ENCODE measurements at regions not wholly inside any gene's neighbourhood (a gene's known extent, or its start where the extent isn't known, plus 50 kb on each side); places are given as distances from the start of the nearest gene placed in this dataset.

DNA sequence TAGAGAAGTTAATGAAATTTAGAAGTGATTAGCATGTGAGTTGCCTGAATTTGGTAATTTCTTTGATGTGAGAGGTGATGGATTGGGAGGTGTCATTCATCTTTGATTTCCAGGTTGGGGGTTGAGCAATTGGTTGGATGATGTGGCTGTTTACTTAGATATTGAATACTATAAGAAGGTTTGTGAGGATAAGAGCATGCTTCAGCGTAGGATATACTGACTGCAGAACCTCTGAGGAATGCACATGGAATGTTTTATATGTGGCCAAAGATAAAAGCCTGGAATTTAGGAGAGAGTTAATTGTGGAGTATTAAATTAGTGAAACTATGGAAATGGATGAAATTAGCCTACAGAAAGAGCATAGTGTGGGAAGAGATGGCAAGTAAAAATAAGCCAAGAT lies 165.4 kb upstream of the MAD2L1 start (continued):
- TF ChIP-seq, protein P1, sequence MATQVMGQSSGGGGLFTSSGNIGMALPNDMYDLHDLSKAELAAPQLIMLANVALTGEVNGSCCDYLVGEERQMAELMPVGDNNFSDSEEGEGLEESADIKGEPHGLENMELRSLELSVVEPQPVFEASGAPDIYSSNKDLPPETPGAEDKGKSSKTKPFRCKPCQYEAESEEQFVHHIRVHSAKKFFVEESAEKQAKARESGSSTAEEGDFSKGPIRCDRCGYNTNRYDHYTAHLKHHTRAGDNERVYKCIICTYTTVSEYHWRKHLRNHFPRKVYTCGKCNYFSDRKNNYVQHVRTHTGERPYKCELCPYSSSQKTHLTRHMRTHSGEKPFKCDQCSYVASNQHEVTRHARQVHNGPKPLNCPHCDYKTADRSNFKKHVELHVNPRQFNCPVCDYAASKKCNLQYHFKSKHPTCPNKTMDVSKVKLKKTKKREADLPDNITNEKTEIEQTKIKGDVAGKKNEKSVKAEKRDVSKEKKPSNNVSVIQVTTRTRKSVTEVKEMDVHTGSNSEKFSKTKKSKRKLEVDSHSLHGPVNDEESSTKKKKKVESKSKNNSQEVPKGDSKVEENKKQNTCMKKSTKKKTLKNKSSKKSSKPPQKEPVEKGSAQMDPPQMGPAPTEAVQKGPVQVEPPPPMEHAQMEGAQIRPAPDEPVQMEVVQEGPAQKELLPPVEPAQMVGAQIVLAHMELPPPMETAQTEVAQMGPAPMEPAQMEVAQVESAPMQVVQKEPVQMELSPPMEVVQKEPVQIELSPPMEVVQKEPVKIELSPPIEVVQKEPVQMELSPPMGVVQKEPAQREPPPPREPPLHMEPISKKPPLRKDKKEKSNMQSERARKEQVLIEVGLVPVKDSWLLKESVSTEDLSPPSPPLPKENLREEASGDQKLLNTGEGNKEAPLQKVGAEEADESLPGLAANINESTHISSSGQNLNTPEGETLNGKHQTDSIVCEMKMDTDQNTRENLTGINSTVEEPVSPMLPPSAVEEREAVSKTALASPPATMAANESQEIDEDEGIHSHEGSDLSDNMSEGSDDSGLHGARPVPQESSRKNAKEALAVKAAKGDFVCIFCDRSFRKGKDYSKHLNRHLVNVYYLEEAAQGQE (IDR thresholded peaks at IDR 0.05; ENCODE audit: unreplicated experiment), result no peak
- TF ChIP-seq EZH2phosphoT487 (IDR thresholded peaks at IDR 0.05; ENCODE audit: unreplicated experiment) (no peak), JUNB (IDR thresholded peaks at IDR 0.05; ENCODE audit: unreplicated experiment) (no peak), CREB1 (CRISPR knock-in tag; IDR thresholded peaks at IDR 0.05; ENCODE audit: low read depth) (no peak), STAT1 (IDR thresholded peaks at IDR 0.05; ENCODE audit: unreplicated experiment) (no peak), POLR2AphosphoS5 (IDR thresholded peaks at IDR 0.05; ENCODE audit: low read depth) (no peak), NANOG (IDR thresholded peaks at IDR 0.05; ENCODE audit: borderline replicate concordance) (no peak)

DNA sequence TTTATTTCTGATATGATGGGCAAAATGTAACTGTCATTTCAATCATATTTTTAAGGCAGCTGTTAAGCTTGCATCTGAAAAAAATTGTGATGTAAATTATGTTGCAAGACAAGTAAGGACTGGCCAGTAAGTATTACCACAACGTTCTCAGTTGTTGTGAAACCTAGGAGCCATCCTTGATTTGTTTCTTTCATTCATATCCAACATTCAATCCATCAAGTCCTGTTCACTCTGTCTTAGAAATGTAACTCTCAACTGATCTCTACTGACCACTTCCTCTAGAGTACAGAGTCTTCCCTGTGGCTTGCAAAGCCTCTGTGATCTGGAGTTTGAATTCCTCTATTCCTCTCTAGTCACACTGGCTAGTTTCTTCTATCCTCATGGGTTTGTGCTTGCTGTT lies 161.4 kb upstream of the MAD2L1 start:
- Histone ChIP-seq H3K9me2 (ENCODE audit: insufficient read depth) (no peaks in the 10 kb centered on the region), H3K27ac (ENCODE audit: low read depth) (no peak overlapping the region), H2AFZ (0 out of 2 replicates have a peak overlapping the region, but pooled peaks have one; percentile 43), H3K4me2 (no peak overlapping the region), H3K36me3 (ENCODE audit: insufficient read depth) (no peaks in the 10 kb centered on the region), H3K4me1 (ENCODE audit: insufficient read depth) (no peaks in the 10 kb centered on the region), H4K20me1 (replicated peaks; ENCODE audit: insufficient read depth) (no peaks in the 10 kb centered on the region), H3F3A (replicated peaks; ENCODE audit: low read depth) (no peaks in the 10 kb centered on the region), H3K79me2 (replicated peaks; ENCODE audit: insufficient read depth) (no peaks in the 10 kb centered on the region), H3K27me3 (ENCODE audit: insufficient read depth) (no peaks in the 10 kb centered on the region), H3K4me3 (no peak overlapping the region)
- ATAC-seq (no peak), DNase-seq (ENCODE audit: low spot score) (no peak)
- H3K36me3 Mint-ChIP-seq (ENCODE audit: low read depth), result no peaks in the 10 kb centered on the region
- no peaks in the 10 kb centered on the region for H3K4me1 Mint-ChIP-seq
- no peak overlapping the region for H3K27ac Mint-ChIP-seq
- no peak overlapping the region for H3K4me3 Mint-ChIP-seq
- peaks cover 2% of the 10 kb centered on the region for H3K27me3 Mint-ChIP-seq (ENCODE audit: insufficient read depth, low read depth, poor library complexity)
- H3K9me3 Mint-ChIP-seq, result no peaks in the 10 kb centered on the region; the same call in 2 of the 3 replicates
- TF ChIP-seq NANOG (IDR thresholded peaks at IDR 0.05; ENCODE audit: borderline replicate concordance) (no peak), EZH2 (IDR thresholded peaks at IDR 0.05; ENCODE audit: low read depth, unreplicated experiment) (no peak)
- TF ChIP-seq, protein P2, sequence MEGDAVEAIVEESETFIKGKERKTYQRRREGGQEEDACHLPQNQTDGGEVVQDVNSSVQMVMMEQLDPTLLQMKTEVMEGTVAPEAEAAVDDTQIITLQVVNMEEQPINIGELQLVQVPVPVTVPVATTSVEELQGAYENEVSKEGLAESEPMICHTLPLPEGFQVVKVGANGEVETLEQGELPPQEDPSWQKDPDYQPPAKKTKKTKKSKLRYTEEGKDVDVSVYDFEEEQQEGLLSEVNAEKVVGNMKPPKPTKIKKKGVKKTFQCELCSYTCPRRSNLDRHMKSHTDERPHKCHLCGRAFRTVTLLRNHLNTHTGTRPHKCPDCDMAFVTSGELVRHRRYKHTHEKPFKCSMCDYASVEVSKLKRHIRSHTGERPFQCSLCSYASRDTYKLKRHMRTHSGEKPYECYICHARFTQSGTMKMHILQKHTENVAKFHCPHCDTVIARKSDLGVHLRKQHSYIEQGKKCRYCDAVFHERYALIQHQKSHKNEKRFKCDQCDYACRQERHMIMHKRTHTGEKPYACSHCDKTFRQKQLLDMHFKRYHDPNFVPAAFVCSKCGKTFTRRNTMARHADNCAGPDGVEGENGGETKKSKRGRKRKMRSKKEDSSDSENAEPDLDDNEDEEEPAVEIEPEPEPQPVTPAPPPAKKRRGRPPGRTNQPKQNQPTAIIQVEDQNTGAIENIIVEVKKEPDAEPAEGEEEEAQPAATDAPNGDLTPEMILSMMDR (conservative IDR thresholded peaks at IDR 0.05; ENCODE audit: low read depth in 2 of 2), result no peak
- TF ChIP-seq, protein P3, sequence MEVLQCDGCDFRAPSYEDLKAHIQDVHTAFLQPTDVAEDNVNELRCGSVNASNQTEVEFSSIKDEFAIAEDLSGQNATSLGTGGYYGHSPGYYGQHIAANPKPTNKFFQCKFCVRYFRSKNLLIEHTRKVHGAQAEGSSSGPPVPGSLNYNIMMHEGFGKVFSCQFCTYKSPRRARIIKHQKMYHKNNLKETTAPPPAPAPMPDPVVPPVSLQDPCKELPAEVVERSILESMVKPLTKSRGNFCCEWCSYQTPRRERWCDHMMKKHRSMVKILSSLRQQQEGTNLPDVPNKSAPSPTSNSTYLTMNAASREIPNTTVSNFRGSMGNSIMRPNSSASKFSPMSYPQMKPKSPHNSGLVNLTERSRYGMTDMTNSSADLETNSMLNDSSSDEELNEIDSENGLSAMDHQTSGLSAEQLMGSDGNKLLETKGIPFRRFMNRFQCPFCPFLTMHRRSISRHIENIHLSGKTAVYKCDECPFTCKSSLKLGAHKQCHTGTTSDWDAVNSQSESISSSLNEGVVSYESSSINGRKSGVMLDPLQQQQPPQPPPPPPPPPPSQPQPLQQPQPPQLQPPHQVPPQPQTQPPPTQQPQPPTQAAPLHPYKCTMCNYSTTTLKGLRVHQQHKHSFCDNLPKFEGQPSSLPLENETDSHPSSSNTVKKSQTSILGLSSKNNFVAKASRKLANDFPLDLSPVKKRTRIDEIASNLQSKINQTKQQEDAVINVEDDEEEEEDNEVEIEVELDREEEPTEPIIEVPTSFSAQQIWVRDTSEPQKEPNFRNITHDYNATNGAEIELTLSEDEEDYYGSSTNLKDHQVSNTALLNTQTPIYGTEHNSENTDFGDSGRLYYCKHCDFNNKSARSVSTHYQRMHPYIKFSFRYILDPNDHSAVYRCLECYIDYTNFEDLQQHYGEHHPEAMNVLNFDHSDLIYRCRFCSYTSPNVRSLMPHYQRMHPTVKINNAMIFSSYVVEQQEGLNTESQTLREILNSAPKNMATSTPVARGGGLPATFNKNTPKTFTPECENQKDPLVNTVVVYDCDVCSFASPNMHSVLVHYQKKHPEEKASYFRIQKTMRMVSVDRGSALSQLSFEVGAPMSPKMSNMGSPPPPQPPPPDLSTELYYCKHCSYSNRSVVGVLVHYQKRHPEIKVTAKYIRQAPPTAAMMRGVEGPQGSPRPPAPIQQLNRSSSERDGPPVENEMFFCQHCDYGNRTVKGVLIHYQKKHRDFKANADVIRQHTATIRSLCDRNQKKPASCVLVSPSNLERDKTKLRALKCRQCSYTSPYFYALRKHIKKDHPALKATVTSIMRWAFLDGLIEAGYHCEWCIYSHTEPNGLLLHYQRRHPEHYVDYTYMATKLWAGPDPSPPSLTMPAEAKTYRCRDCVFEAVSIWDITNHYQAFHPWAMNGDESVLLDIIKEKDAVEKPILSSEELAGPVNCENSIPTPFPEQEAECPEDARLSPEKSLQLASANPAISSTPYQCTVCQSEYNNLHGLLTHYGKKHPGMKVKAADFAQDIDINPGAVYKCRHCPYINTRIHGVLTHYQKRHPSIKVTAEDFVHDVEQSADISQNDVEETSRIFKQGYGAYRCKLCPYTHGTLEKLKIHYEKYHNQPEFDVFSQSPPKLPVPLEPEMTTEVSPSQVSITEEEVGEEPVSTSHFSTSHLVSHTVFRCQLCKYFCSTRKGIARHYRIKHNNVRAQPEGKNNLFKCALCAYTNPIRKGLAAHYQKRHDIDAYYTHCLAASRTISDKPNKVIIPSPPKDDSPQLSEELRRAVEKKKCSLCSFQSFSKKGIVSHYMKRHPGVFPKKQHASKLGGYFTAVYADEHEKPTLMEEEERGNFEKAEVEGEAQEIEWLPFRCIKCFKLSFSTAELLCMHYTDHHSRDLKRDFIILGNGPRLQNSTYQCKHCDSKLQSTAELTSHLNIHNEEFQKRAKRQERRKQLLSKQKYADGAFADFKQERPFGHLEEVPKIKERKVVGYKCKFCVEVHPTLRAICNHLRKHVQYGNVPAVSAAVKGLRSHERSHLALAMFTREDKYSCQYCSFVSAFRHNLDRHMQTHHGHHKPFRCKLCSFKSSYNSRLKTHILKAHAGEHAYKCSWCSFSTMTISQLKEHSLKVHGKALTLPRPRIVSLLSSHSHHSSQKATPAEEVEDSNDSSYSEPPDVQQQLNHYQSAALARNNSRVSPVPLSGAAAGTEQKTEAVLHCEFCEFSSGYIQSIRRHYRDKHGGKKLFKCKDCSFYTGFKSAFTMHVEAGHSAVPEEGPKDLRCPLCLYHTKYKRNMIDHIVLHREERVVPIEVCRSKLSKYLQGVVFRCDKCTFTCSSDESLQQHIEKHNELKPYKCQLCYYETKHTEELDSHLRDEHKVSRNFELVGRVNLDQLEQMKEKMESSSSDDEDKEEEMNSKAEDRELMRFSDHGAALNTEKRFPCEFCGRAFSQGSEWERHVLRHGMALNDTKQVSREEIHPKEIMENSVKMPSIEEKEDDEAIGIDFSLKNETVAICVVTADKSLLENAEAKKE (CRISPR knock-in tag; IDR thresholded peaks at IDR 0.05), result no peak
- TF ChIP-seq, protein P4, sequence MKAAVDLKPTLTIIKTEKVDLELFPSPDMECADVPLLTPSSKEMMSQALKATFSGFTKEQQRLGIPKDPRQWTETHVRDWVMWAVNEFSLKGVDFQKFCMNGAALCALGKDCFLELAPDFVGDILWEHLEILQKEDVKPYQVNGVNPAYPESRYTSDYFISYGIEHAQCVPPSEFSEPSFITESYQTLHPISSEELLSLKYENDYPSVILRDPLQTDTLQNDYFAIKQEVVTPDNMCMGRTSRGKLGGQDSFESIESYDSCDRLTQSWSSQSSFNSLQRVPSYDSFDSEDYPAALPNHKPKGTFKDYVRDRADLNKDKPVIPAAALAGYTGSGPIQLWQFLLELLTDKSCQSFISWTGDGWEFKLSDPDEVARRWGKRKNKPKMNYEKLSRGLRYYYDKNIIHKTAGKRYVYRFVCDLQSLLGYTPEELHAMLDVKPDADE (IDR thresholded peaks at IDR 0.05), result no peak
